Fibroblast of lung (primary cell): ENCODE measurements at regions not wholly inside any gene's neighbourhood (a gene's known extent, or its start where the extent isn't known, plus 50 kb on each side); places are given as distances from the start of the nearest gene placed in this dataset.

Source experiments
- CTCF ChIP-seq, 2 donors: IDR thresholded peaks in 1 of 2; conservative IDR thresholded peaks in 1 of 2; 1 replicate in 1 of 2; 2 replicates in 1 of 2; pipeline ENCODE4 v1.5.1; 2011 to 2012; ENCODE audit warnings: low read length in 2 of 2, control low read depth in 1 of 2, inconsistent platforms in 1 of 2, low read depth in 1 of 2, mild to moderate bottlenecking in 1 of 2
- EZH2 ChIP-seq: IDR thresholded peaks from 2 replicates; pipeline ENCODE4 v1.5.1; 2012; ENCODE audit warnings: low read length, control low read depth, mild to moderate bottlenecking; ENCODE audit errors: missing control alignments

DNA sequence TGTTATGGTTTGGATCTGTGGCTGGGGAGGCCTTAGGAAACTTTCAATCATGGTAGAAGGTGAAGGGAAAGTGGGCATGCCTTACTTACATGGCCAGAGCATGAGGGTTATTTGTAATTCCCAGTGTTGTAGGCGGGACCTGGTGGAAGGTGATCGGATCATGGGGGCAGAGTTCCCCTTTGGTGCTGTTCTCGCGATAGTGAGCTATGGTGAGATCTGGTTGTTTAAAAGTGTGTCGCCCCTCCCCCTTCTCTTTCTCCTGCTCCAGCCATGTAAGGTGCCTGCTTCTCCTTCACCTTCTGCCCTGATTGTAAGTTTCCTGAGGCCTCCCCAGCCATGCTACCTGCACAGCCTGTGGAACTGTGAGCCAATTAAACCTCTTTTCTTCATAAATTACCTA is 145.8 kb downstream of the TFAP2C start:
- TF ChIP-seq CTCF (conservative IDR thresholded peaks at IDR 0.05 in 1 of 2, IDR thresholded peaks at IDR 0.05 in 1 of 2; ENCODE audit: low read depth in 1 of 2, low read length in 2 of 2) (no peak), EZH2 (no peak)
